Sigmoid colon (tissue), 6 donors: ENCODE measurements at regions not wholly inside any gene's neighbourhood (a gene's known extent, or its start where the extent isn't known, plus 50 kb on each side); places are given as distances from the start of the nearest gene placed in this dataset.

Source experiments
- DNase-seq: peaks from one replicate; pipeline ENCODE4 v3.0.0-alpha.2; 2019
- H3K27ac ChIP-seq, 4 donors: fragments of 200-600 bp; sonication (generic); one replicate each; pipeline ENCODE4 v1.5.1; 2016 to 2019; ENCODE audit warnings: mild to moderate bottlenecking in 1 of 4
- H3K27me3 ChIP-seq, 3 donors: fragments of 200-600 bp; sonication (generic); one replicate each; pipeline ENCODE4 v1.5.1; 2019; ENCODE audit warnings: mild to moderate bottlenecking in 1 of 3
- H3K36me3 ChIP-seq, 4 donors: fragments of 200-600 bp; sonication (generic); one replicate each; pipeline ENCODE4 v1.5.1; 2016 to 2019
- H3K4me1 ChIP-seq, 4 donors: fragments of 200-600 bp; sonication (generic); one replicate each; pipeline ENCODE4 v1.5.1; 2017 to 2019
- H3K4me3 ChIP-seq, 4 donors: fragments of 200-600 bp; sonication (generic); one replicate each; pipeline ENCODE4 v1.5.1; 2017 to 2019; ENCODE audit warnings: mild to moderate bottlenecking in 2 of 4, moderate library complexity in 1 of 4
- H3K9me3 ChIP-seq, 4 donors: fragments of 200-600 bp in 3 of 4; sonication (generic) in 3 of 4; one replicate each; pipeline versions ENCODE4 v1.5.1 to v1.6.1; 2013 to 2019
- CTCF ChIP-seq, 4 experiments: fragments of 450-650 bp in 3 of 4; fragments of 200-600 bp in 1 of 4; IDR thresholded peaks; one replicate each; pipeline ENCODE4 v1.5.1; 2016 to 2019; ENCODE audit warnings: antibody characterized with exemption in 4 of 4, mild to moderate bottlenecking in 3 of 4, moderate library complexity in 2 of 4
- EP300 ChIP-seq, 4 donors: sonication (generic); formaldehyde crosslinking; IDR thresholded peaks; one replicate each; pipeline ENCODE4 v1.6.1; 2017; ENCODE audit warnings: antibody characterized with exemption in 4 of 4
- POLR2A ChIP-seq, 2 donors: fragments of 450-650 bp; IDR thresholded peaks; one replicate each; pipeline ENCODE4 v1.6.1; 2016; ENCODE audit warnings: antibody characterized with exemption in 2 of 2, mild to moderate bottlenecking in 2 of 2, moderate library complexity in 2 of 2
- POLR2AphosphoS5 ChIP-seq, 4 donors: sonication (generic); formaldehyde crosslinking; IDR thresholded peaks; one replicate each; pipeline ENCODE4 v1.6.1; 2017; ENCODE audit warnings: antibody characterized with exemption in 4 of 4
- WGBS, 2 donors: extraction: QIAGEN DNeasy Blood & Tissue Kit; methylation state at CpG; one replicate each; pipeline ENCODE4 v1.1.7; 2013; 5-methylcytosine and 5-hydroxymethylcytosine counted together
- intact Hi-C: fragments of 100-400 bp; cut with DNase I; formaldehyde crosslinking; loops from one replicate; pipeline ENCODE4 v1.15.1; 2023
- donor health status: healthy with polysubstance abuse.
- donor health status: healthy.

- Histone ChIP-seq H3K27me3 (no peaks in the 10 kb centered on the region), H3K27ac (no peak overlapping the region), H3K36me3 (no peaks in the 10 kb centered on the region), H3K4me3 (no peak overlapping the region), H3K9me3 (no peaks in the 10 kb centered on the region), H3K4me1 (no peaks in the 10 kb centered on the region)
- TF ChIP-seq CTCF (IDR thresholded peaks at IDR 0.05) (no peak), POLR2A (IDR thresholded peaks at IDR 0.05) (no peak), POLR2AphosphoS5 (IDR thresholded peaks at IDR 0.05) (no peak), EP300 (IDR thresholded peaks at IDR 0.05) (no peak)
- intact Hi-C loops, result no loop called here
- no peak for DNase-seq
- WGBS, 2 donors, result 80 to 85% methylated on average over 8 of the region's 8 CpGs
Observed at GRCh38 chr2:220935789-220936321, 636.2 kb downstream of the EPHA4 start.

- no peaks in the 10 kb centered on the region for H3K4me1 ChIP-seq
- no peak overlapping the region for H3K4me3 ChIP-seq
- WGBS, 2 donors, result 80 to 84% methylated on average over 4 of the region's 4 CpGs
- no peaks in the 10 kb centered on the region for H3K9me3 ChIP-seq
- H3K27ac ChIP-seq, result no peak overlapping the region
- DNase-seq, result no peak
- intact Hi-C loops, result no loop called here
- no peak for TF ChIP-seq POLR2AphosphoS5 (IDR thresholded peaks at IDR 0.05)
- no peak for TF ChIP-seq POLR2A (IDR thresholded peaks at IDR 0.05)
- no peak for TF ChIP-seq CTCF (IDR thresholded peaks at IDR 0.05)
- TF ChIP-seq EP300 (IDR thresholded peaks at IDR 0.05), result no peak
- no peaks in the 10 kb centered on the region for H3K36me3 ChIP-seq
- no peaks in the 10 kb centered on the region for H3K27me3 ChIP-seq
Observed at GRCh38 chr2:220936641-220937197, 635.4 kb downstream of the EPHA4 start.

GRCh38 chr2:220937245-220937644 lies 634.9 kb downstream of the EPHA4 start:
- DNase-seq, result no peak
- 94 to 95% methylated on average over 1 of the region's 1 CpG for WGBS, 2 donors
- Histone ChIP-seq H3K36me3 (no peaks in the 10 kb centered on the region), H3K4me1 (no peaks in the 10 kb centered on the region), H3K9me3 (no peaks in the 10 kb centered on the region), H3K4me3 (no peak overlapping the region), H3K27me3 (no peaks in the 10 kb centered on the region), H3K27ac (no peak overlapping the region)
- TF ChIP-seq POLR2AphosphoS5 (IDR thresholded peaks at IDR 0.05) (no peak), EP300 (IDR thresholded peaks at IDR 0.05) (no peak), POLR2A (IDR thresholded peaks at IDR 0.05) (no peak), CTCF (IDR thresholded peaks at IDR 0.05) (no peak)
- intact Hi-C loops, result no loop called here

GRCh38 chr2:220940646-220941045 lies 631.5 kb downstream of the EPHA4 start:
- Histone ChIP-seq H3K36me3 (no peaks in the 10 kb centered on the region), H3K4me3 (no peak overlapping the region), H3K27me3 (no peaks in the 10 kb centered on the region), H3K9me3 (no peaks in the 10 kb centered on the region), H3K4me1 (no peaks in the 10 kb centered on the region), H3K27ac (no peak overlapping the region)
- TF ChIP-seq CTCF (IDR thresholded peaks at IDR 0.05), result no peak
- no peak for TF ChIP-seq POLR2AphosphoS5 (IDR thresholded peaks at IDR 0.05)
- TF ChIP-seq EP300 (IDR thresholded peaks at IDR 0.05), result no peak
- no peak for TF ChIP-seq POLR2A (IDR thresholded peaks at IDR 0.05)
- 80 to 84% methylated on average over 11 of the region's 11 CpGs for WGBS, 2 donors
- intact Hi-C loops, result no loop called here
- no peak for DNase-seq

- 73 to 82% methylated on average over 1 of the region's 1 CpG for WGBS, 2 donors
- Histone ChIP-seq H3K36me3 (no peaks in the 10 kb centered on the region), H3K4me3 (no peak overlapping the region), H3K27ac (no peak overlapping the region), H3K27me3 (no peaks in the 10 kb centered on the region), H3K4me1 (no peaks in the 10 kb centered on the region), H3K9me3 (no peaks in the 10 kb centered on the region)
- DNase-seq, result no peak
- TF ChIP-seq EP300 (IDR thresholded peaks at IDR 0.05) (no peak), POLR2A (IDR thresholded peaks at IDR 0.05) (no peak), POLR2AphosphoS5 (IDR thresholded peaks at IDR 0.05) (no peak), CTCF (IDR thresholded peaks at IDR 0.05) (no peak)
- intact Hi-C loops, result no loop called here
Observed at GRCh38 chr2:220941683-220942082, 630.4 kb downstream of the EPHA4 start.
